Fibroblast of pulmonary artery (primary cell): ENCODE measurements at regions not wholly inside any gene's neighbourhood (a gene's known extent, or its start where the extent isn't known, plus 50 kb on each side); places are given as distances from the start of the nearest gene placed in this dataset.

Experiments
- DNase-seq: peaks from one replicate; pipeline ENCODE4 v3.0.0-alpha.2; 2010; ENCODE audit warnings: low read depth
- H3K4me3 ChIP-seq: replicated peaks from 2 replicates; pipeline ENCODE4 v1.5.1; 2011; ENCODE audit warnings: low read depth, mild to moderate bottlenecking, control low read depth, low read length, moderate library complexity
- TF ChIP-seq, protein P1 (sequence below): IDR thresholded peaks from 2 replicates; pipeline ENCODE4 v1.5.1; 2011; ENCODE audit warnings: mild to moderate bottlenecking, control low read depth, low read length, inconsistent platforms; ENCODE audit errors: missing control alignments

DNA sequence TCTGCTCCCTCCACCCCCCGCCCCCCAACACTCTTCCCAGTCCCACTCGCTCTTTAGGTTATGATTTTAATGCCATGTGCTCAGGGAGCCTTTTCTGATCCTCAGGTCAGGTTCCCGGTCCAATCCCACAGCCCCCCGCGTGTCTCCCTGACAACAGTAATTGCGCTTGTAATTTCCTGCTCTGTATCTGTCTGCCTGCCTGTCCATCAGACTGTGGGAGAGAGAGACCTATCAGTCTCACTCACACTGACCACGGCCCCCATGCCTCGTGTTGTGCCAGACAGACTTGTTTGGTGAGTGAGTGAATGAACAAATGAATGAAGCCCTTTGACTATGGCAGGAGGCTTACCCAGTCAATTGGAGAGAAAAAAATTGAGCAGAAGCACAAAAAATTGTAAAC lies 50.8 kb upstream of the ECE1 start:
- no peak for DNase-seq
- no peak overlapping the region for H3K4me3 ChIP-seq
- TF ChIP-seq, protein P1, sequence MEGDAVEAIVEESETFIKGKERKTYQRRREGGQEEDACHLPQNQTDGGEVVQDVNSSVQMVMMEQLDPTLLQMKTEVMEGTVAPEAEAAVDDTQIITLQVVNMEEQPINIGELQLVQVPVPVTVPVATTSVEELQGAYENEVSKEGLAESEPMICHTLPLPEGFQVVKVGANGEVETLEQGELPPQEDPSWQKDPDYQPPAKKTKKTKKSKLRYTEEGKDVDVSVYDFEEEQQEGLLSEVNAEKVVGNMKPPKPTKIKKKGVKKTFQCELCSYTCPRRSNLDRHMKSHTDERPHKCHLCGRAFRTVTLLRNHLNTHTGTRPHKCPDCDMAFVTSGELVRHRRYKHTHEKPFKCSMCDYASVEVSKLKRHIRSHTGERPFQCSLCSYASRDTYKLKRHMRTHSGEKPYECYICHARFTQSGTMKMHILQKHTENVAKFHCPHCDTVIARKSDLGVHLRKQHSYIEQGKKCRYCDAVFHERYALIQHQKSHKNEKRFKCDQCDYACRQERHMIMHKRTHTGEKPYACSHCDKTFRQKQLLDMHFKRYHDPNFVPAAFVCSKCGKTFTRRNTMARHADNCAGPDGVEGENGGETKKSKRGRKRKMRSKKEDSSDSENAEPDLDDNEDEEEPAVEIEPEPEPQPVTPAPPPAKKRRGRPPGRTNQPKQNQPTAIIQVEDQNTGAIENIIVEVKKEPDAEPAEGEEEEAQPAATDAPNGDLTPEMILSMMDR: no peak

DNA sequence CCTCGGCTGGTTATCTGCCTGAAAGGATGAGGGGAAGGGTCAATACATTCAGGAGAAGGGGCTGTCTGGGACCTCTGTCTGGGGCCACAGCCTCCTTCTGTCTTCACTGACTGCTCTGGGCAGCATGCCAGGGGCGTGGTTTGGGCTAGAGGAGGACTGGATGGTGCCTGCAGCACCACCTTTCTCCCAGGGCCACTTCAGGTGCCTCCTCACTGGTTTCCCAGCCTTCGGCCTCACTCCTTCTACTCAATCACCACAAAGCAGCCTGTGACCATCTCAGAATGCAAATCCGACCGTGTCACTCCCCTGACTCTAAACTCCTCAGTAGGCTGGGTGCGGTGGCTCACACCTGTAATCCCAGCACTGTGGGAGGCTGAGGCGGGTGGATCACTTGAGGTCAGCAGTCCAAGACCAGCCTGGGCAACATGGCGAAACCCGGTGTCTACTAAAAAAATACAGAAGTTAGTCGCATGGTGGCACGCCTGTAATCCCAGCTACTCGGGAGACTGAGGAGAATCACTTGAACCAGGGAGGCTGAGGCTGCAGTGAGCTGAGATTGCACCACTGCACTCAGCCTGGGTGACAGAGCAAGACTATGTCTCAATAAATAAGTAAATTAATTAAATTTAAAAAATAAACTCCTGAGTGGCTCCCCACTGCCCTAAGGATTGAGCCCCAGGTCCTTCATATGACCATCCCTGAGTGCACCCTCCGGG lies 50.1 kb upstream of the ECE1 start:
- H3K4me3 ChIP-seq: no peak overlapping the region
- TF ChIP-seq, protein P1: no peak
- no peak for DNase-seq
